ENCODE measurements at regions not wholly inside any gene's neighbourhood (a gene's known extent, or its start where the extent isn't known, plus 50 kb on each side); places are given as distances from the start of the nearest gene placed in this dataset.

- TF ChIP-seq, protein P1, sequence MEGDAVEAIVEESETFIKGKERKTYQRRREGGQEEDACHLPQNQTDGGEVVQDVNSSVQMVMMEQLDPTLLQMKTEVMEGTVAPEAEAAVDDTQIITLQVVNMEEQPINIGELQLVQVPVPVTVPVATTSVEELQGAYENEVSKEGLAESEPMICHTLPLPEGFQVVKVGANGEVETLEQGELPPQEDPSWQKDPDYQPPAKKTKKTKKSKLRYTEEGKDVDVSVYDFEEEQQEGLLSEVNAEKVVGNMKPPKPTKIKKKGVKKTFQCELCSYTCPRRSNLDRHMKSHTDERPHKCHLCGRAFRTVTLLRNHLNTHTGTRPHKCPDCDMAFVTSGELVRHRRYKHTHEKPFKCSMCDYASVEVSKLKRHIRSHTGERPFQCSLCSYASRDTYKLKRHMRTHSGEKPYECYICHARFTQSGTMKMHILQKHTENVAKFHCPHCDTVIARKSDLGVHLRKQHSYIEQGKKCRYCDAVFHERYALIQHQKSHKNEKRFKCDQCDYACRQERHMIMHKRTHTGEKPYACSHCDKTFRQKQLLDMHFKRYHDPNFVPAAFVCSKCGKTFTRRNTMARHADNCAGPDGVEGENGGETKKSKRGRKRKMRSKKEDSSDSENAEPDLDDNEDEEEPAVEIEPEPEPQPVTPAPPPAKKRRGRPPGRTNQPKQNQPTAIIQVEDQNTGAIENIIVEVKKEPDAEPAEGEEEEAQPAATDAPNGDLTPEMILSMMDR (IDR thresholded peaks at IDR 0.05 in 4 of 5, conservative IDR thresholded peaks at IDR 0.05 in 1 of 5) = no peak
- TF ChIP-seq POLR2A (IDR thresholded peaks at IDR 0.05) = no peak
Measured at GRCh38 chr1:219365451-219365850, 191.8 kb downstream of the LYPLAL1 start.
